Caco-2 (cell line): ENCODE measurements at regions not wholly inside any gene's neighbourhood (a gene's known extent, or its start where the extent isn't known, plus 50 kb on each side); places are given as distances from the start of the nearest gene placed in this dataset.

Source experiments
- BruUV-seq: library from RNA; stranded (reverse); fragments of 400-500 nt; replicated peaks from 2 replicates; lab custom pipeline; 2021; lab: Mats Ljungman, UMichigan
- CTCF ChIA-PET: fragments of 300-600 bp; sonication (Branson Sonifier 250); formaldehyde crosslinking; loops from one replicate; lab custom pipeline; 2022; ENCODE audit warnings: antibody characterized with exemption; lab: Charles Lee
- POLR2A ChIA-PET: fragments of 300-600 bp; sonication (Branson Sonifier 250); formaldehyde crosslinking; loops from one replicate; lab custom pipeline; 2022; ENCODE audit warnings: antibody characterized with exemption; lab: Charles Lee
- DNase-seq, 2 experiments: peaks; one replicate each; pipeline versions ENCODE4 v3.0.0 to v3.0.0-alpha.2; 2020 to 2022
- H3K27me3 ChIP-seq: replicated peaks from 2 replicates; pipeline ENCODE4 v1.6.0; 2011; ENCODE audit warnings: low read length; ENCODE audit not compliant: control insufficient read depth, insufficient read depth
- H3K36me3 ChIP-seq: 2 replicates; pipeline ENCODE4 v1.5.1; 2011; ENCODE audit warnings: low read length; ENCODE audit not compliant: control insufficient read depth, insufficient read depth
- H3K4me1 ChIP-seq: fragments of 250-450 bp; sonication (Bioruptor Pico); 2 replicates; pipeline ENCODE4 v1.5.1; 2020; ENCODE audit warnings: mild to moderate bottlenecking
- H3K4me3 ChIP-seq: 2 replicates; pipeline ENCODE4 v1.5.1; 2011; ENCODE audit warnings: low read depth, mild to moderate bottlenecking, control low read depth, low read length
- H3K9me3 ChIP-seq: fragments of 250-450 bp; sonication (Bioruptor Pico); 2 replicates; pipeline ENCODE4 v1.5.1; 2020; ENCODE audit warnings: mild to moderate bottlenecking, moderate library complexity
- H3K27ac Mint-ChIP-seq: one replicate; pipeline ENCODE4 v1.8.0; 2022; ENCODE audit warnings: mixed read lengths; ENCODE audit not compliant: unreplicated experiment
- H3K27me3 Mint-ChIP-seq: one replicate; pipeline ENCODE4 v1.8.0; 2022; ENCODE audit warnings: mixed read lengths; ENCODE audit not compliant: insufficient read depth, unreplicated experiment
- H3K36me3 Mint-ChIP-seq: one replicate; pipeline ENCODE4 v1.8.0; 2022; ENCODE audit warnings: mild to moderate bottlenecking, mixed read lengths; ENCODE audit not compliant: insufficient read depth, unreplicated experiment
- H3K4me1 Mint-ChIP-seq: one replicate; pipeline ENCODE4 v1.8.0; 2022; ENCODE audit warnings: low read depth, mixed read lengths; ENCODE audit not compliant: unreplicated experiment
- H3K4me3 Mint-ChIP-seq: one replicate; pipeline ENCODE4 v1.8.0; 2022; ENCODE audit warnings: mild to moderate bottlenecking, moderate library complexity, mixed read lengths; ENCODE audit not compliant: unreplicated experiment
- H3K9me3 Mint-ChIP-seq: one replicate; pipeline ENCODE4 v1.8.0; 2022; ENCODE audit warnings: mixed read lengths; ENCODE audit not compliant: unreplicated experiment
- CTCF ChIP-seq, 2 experiments: fragments of 200-600 bp in 1 of 2; IDR thresholded peaks; 1 replicate in 1 of 2; 2 replicates in 1 of 2; pipeline versions ENCODE4 v1.5.1 to v1.8.0; 2011 to 2022; ENCODE audit warnings: antibody characterized with exemption in 1 of 2, control low read depth in 1 of 2, inconsistent platforms in 1 of 2, low read depth in 1 of 2, low read length in 1 of 2, mild to moderate bottlenecking in 1 of 2, moderate library complexity in 1 of 2; ENCODE audit not compliant: insufficient read depth in 1 of 2, severe bottlenecking in 1 of 2, unreplicated experiment in 1 of 2
- intact Hi-C: fragments of 100-400 bp; cut with micrococcal nuclease; formaldehyde crosslinking; loops from one replicate; pipeline ENCODE4 v1.10.0; 2022; ENCODE audit not compliant: unreplicated experiment

- no peak overlapping the region for H3K4me3 ChIP-seq
- TF ChIP-seq CTCF (IDR thresholded peaks at IDR 0.05; ENCODE audit: insufficient read depth in 1 of 2, low read depth in 1 of 2, low read length in 1 of 2, severe bottlenecking in 1 of 2, unreplicated experiment in 1 of 2), result no peak
- H3K4me1 ChIP-seq, result peaks cover 5% of the 10 kb centered on the region; the same call in 1 of the 2 replicates
- ChIA-PET POLR2A (no interaction called here), CTCF (no interaction called here)
- H3K36me3 Mint-ChIP-seq, result no peaks in the 10 kb centered on the region
- H3K4me1 Mint-ChIP-seq, result peaks cover 12% of the 10 kb centered on the region
- DNase-seq, result peak in 1 of 2 experiments; percentile 45
- BruUV-seq, result no TSS peak
- no peak overlapping the region for H3K27ac Mint-ChIP-seq
- 0 out of 2 replicates have a peak, but pooled peaks cover 1% of the 10 kb centered on the region for H3K27me3 ChIP-seq
- peak overlapping the region; percentile 58 for H3K4me3 Mint-ChIP-seq
- H3K9me3 Mint-ChIP-seq, result no peaks in the 10 kb centered on the region
- no peaks in the 10 kb centered on the region for H3K36me3 ChIP-seq
- intact Hi-C loops, result no loop called here
- peaks cover 5% of the 10 kb centered on the region; the same call in 1 of the 2 replicates for H3K9me3 ChIP-seq
- H3K27me3 Mint-ChIP-seq, result peaks cover 14% of the 10 kb centered on the region
Measured at GRCh38 chr20:46811224-46812084, 83.2 kb upstream of the EYA2 start.

- intact Hi-C loops, result no loop called here
- no peak for TF ChIP-seq CTCF (IDR thresholded peaks at IDR 0.05; ENCODE audit: insufficient read depth in 1 of 2, low read depth in 1 of 2, low read length in 1 of 2, severe bottlenecking in 1 of 2, unreplicated experiment in 1 of 2)
- DNase-seq, result peak; percentile 57 to 73
- H3K27me3 Mint-ChIP-seq, result peaks cover 20% of the 10 kb centered on the region
- Histone ChIP-seq H3K36me3 (no peaks in the 10 kb centered on the region), H3K9me3 (peaks cover 5% of the 10 kb centered on the region; the same call in 1 of the 2 replicates), H3K27me3 (0 out of 2 replicates have a peak, but pooled peaks cover 1% of the 10 kb centered on the region), H3K4me1 (peaks cover 5% of the 10 kb centered on the region; the same call in 1 of the 2 replicates), H3K4me3 (no peak overlapping the region)
- no peaks in the 10 kb centered on the region for H3K36me3 Mint-ChIP-seq
- H3K4me1 Mint-ChIP-seq, result peaks cover 12% of the 10 kb centered on the region
- no peaks in the 10 kb centered on the region for H3K9me3 Mint-ChIP-seq
- no peak overlapping the region for H3K27ac Mint-ChIP-seq
- no peak overlapping the region for H3K4me3 Mint-ChIP-seq
- ChIA-PET CTCF (interaction anchor here (0.6 to 1.4 kb wide), 2 partner anchors 37 to 62 kb away, joined by 3 read pairs; no protein-coding TSS in a partner anchor), POLR2A (interaction anchor here (0.6 kb wide), 1 partner anchor 231 kb away, joined by 3 read pairs; no protein-coding TSS in a partner anchor)
- BruUV-seq, result no TSS peak
Measured at GRCh38 chr20:46814366-46815232, 80.0 kb upstream of the EYA2 start.

- peaks cover 5% of the 10 kb centered on the region; the same call in 1 of the 2 replicates for H3K9me3 ChIP-seq
- H3K27me3 Mint-ChIP-seq, result peaks cover 24% of the 10 kb centered on the region
- DNase-seq, result no peak
- H3K4me3 ChIP-seq, result no peak overlapping the region
- no peak for TF ChIP-seq CTCF (IDR thresholded peaks at IDR 0.05; ENCODE audit: insufficient read depth in 1 of 2, low read depth in 1 of 2, low read length in 1 of 2, severe bottlenecking in 1 of 2, unreplicated experiment in 1 of 2)
- no peaks in the 10 kb centered on the region for H3K9me3 Mint-ChIP-seq
- no TSS peak for BruUV-seq
- no peak overlapping the region for H3K27ac Mint-ChIP-seq
- ChIA-PET POLR2A (no interaction called here), CTCF (interaction anchor here (0.7 kb wide), 1 partner anchor 27 kb away, joined by 3 read pairs; no protein-coding TSS in a partner anchor)
- H3K27me3 ChIP-seq, result 0 out of 2 replicates have a peak, but pooled peaks cover 2% of the 10 kb centered on the region
- no peaks in the 10 kb centered on the region for H3K36me3 Mint-ChIP-seq
- intact Hi-C loops, result no loop called here
- H3K4me1 ChIP-seq, result peaks cover 5% of the 10 kb centered on the region; the same call in 1 of the 2 replicates
- H3K36me3 ChIP-seq, result no peaks in the 10 kb centered on the region
- peaks cover 12% of the 10 kb centered on the region for H3K4me1 Mint-ChIP-seq
- H3K4me3 Mint-ChIP-seq, result no peak overlapping the region
Measured at GRCh38 chr20:46816097-46816496, 78.5 kb upstream of the EYA2 start.
